Skin epidermis (tissue), 12 donors: ENCODE measurements at regions not wholly inside any gene's neighbourhood (a gene's known extent, or its start where the extent isn't known, plus 50 kb on each side); places are given as distances from the start of the nearest gene placed in this dataset.
"Not testable (repeated sequence)": the region's sequence is repeated elsewhere in the genome, so short reads cannot be mapped to it uniquely, and the experiment has no call there.

Source experiments
- H3K27ac ChIP-seq, 21 experiments: fragments of 200-600 bp; sonication (generic) in 11 of 21; one replicate each; pipeline ENCODE4 v1.5.0; 2020; ENCODE audit warnings: mild to moderate bottlenecking in 3 of 21, inconsistent platforms in 2 of 21, moderate library complexity in 2 of 21
- H3K4me3 ChIP-seq, 7 experiments: fragments of 200-600 bp; sonication (generic) in 2 of 7; one replicate each; pipeline ENCODE4 v1.5.0; 2020; ENCODE audit warnings: inconsistent platforms in 2 of 7, mild to moderate bottlenecking in 2 of 7, moderate library complexity in 1 of 7

GRCh38 chr13:85186356-85187045 lies 612.7 kb downstream of the SLITRK6 start:
- Histone ChIP-seq H3K4me3 (no peak overlapping the region), H3K27ac (no peak overlapping the region)

- Histone ChIP-seq H3K4me3 (no peak overlapping the region), H3K27ac (no peak overlapping the region)
These were observed 624.9 kb downstream of the SLITRK6 start for GRCh38 chr13:85174291-85174690.

- Histone ChIP-seq H3K4me3 (no peak overlapping the region), H3K27ac (no peak overlapping the region)
These were observed 628.8 kb downstream of the SLITRK6 start for GRCh38 chr13:85170372-85170771.

GRCh38 chr13:85166891-85167290 lies 632.3 kb downstream of the SLITRK6 start:
- H3K27ac ChIP-seq, result no peak overlapping the region
- H3K4me3 ChIP-seq, result no peak overlapping the region

GRCh38 chr13:85163063-85163462 lies 636.2 kb downstream of the SLITRK6 start:
- Histone ChIP-seq H3K27ac (no peak overlapping the region), H3K4me3 (no peak overlapping the region)

- Histone ChIP-seq H3K4me3 (no peak overlapping the region), H3K27ac (no peak overlapping the region)
These were observed 651.2 kb downstream of the SLITRK6 start for GRCh38 chr13:85148009-85148408.

GRCh38 chr13:85142351-85142927 lies 656.8 kb downstream of the SLITRK6 start:
- H3K27ac ChIP-seq, result no peak overlapping the region
- H3K4me3 ChIP-seq, result no peak overlapping the region

GRCh38 chr13:85141401-85141800 lies 657.8 kb downstream of the SLITRK6 start:
- H3K27ac ChIP-seq, result no peak overlapping the region

GRCh38 chr13:85140192-85140591 lies 659.0 kb downstream of the SLITRK6 start:
- Histone ChIP-seq H3K4me3 (no peak overlapping the region), H3K27ac (no peak overlapping the region)

More at GRCh38 chr13:85141401-85141800, 657.8 kb downstream of the SLITRK6 start:
- H3K4me3 ChIP-seq, result no peak overlapping the region

- Histone ChIP-seq H3K27ac (no peak overlapping the region), H3K4me3 (no peak overlapping the region)
These were observed 661.7 kb downstream of the SLITRK6 start for GRCh38 chr13:85137516-85137915.

GRCh38 chr13:85132986-85133385 lies 666.2 kb downstream of the SLITRK6 start:
- Histone ChIP-seq H3K4me3 (no peak overlapping the region), H3K27ac (no peak overlapping the region)

GRCh38 chr13:85123501-85123900 lies 675.7 kb downstream of the SLITRK6 start:
- H3K4me3 ChIP-seq, H3K27ac ChIP-seq: not testable (repeated sequence)

GRCh38 chr13:85108356-85108755 lies 690.9 kb downstream of the SLITRK6 start:
- Histone ChIP-seq H3K27ac (peak overlapping the region in 7 of 21 experiments; percentile 10 to 72 (median 44)), H3K4me3 (no peak overlapping the region)

GRCh38 chr13:85099245-85099644 lies 700.0 kb downstream of the SLITRK6 start:
- no peak overlapping the region for H3K4me3 ChIP-seq
- H3K27ac ChIP-seq, result no peak overlapping the region

- Histone ChIP-seq H3K27ac (no peak overlapping the region), H3K4me3 (no peak overlapping the region)
These were observed 703.6 kb downstream of the SLITRK6 start for GRCh38 chr13:85095418-85096272.

GRCh38 chr13:85093808-85094207 lies 705.4 kb downstream of the SLITRK6 start:
- H3K27ac ChIP-seq, result no peak overlapping the region
- H3K4me3 ChIP-seq, result no peak overlapping the region

GRCh38 chr13:85091631-85092234 lies 707.5 kb downstream of the SLITRK6 start:
- no peak overlapping the region for H3K4me3 ChIP-seq
- no peak overlapping the region for H3K27ac ChIP-seq

GRCh38 chr13:85089186-85089585 lies 710.0 kb downstream of the SLITRK6 start:
- H3K27ac ChIP-seq, result no peak overlapping the region
- no peak overlapping the region for H3K4me3 ChIP-seq

GRCh38 chr13:85080691-85081090 lies 718.5 kb downstream of the SLITRK6 start:
- no peak overlapping the region for H3K4me3 ChIP-seq
- H3K27ac ChIP-seq, result no peak overlapping the region

- H3K4me3 ChIP-seq, result no peak overlapping the region
These were observed 722.9 kb downstream of the SLITRK6 start for GRCh38 chr13:85076343-85076742.

More at GRCh38 chr13:85076343-85076742, 722.9 kb downstream of the SLITRK6 start:
- no peak overlapping the region for H3K27ac ChIP-seq
